ENCODE measurements at regions not wholly inside any gene's neighbourhood (a gene's known extent, or its start where the extent isn't known, plus 50 kb on each side); places are given as distances from the start of the nearest gene placed in this dataset.
"Not testable (repeated sequence)": the region's sequence is repeated elsewhere in the genome, so short reads cannot be mapped to it uniquely, and the experiment has no call there.

DNA sequence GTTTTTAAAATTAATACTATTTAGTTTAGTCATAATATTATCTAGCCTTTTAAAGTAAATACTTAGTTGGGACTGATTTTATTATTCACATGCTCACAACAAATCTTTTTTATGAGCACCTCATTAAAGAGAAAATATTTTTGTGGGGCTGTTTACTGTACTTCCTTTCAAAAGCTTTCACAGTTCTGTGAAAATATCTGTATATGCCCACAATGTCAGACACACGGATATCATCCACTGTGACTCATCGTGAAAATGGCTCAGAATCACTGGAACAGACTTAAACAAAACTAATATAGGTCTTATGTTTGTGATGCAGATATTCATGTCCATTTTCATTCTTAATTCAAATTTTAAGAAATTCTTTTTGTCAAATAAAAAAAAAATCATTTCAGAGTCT lies 305.2 kb downstream of the RAB38 start:
- DNase-seq (ENCODE audit: low read depth) = no peak

DNA sequence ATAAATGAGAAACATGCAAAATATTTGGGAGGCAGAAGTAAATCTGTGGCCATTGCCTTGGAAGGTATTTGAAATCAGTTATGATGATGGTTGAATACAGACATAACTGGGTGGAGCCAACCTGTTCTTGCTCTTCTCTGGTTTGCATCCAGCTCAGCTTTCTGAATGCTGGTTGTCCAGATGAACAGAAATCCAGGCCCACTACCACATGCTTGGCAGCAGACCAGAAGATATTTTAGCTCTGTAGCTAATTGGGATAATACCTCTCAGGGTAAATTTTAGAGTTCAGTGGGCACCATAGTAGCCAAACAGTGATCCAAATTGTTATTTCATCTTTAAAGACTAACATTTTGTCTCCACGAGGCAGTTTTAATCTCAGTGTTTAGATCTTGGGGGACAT lies 308.3 kb downstream of the RAB38 start:
- no peak for DNase-seq (ENCODE audit: low read depth)

DNA sequence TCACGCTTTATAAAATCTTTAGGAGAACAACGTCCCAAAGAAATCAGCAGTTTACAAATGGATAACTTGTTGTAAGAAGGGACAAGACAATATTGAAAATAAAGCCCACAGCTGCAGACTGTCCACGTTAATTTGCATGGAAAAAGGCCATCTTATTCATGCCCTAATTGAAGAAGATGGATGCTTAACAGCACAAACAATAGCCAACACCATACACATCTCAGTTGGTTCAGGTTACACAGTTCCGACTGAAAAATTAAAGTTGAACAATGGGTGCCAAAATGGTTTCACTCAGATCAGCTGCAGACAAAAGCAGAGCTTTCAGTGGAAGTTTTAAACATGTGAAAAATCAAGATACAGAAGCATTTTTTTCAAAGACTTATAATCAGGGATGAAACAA lies 314.2 kb downstream of the RAB38 start:
- no peak for DNase-seq (ENCODE audit: low read depth)

DNA sequence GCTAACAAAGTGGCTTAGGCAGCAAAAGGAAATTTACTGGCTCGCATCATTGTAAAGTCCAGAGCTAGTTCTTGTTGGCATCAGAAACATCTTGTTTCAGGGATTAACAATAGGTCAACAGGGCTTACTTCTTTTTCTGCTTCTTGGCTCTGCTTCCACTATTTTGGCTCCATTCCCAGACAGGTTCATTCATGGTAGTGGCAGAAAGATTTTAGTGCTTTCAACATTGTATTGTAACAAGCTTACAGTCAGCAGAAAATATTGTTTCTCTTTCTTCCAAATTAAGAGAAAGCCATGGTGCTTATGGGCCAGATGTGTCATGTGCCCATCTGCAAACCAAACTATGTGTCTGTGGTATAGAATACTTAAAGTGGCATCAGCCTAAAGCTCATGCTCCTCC lies 315.6 kb downstream of the RAB38 start:
- DNase-seq (ENCODE audit: low read depth) = no peak

DNA sequence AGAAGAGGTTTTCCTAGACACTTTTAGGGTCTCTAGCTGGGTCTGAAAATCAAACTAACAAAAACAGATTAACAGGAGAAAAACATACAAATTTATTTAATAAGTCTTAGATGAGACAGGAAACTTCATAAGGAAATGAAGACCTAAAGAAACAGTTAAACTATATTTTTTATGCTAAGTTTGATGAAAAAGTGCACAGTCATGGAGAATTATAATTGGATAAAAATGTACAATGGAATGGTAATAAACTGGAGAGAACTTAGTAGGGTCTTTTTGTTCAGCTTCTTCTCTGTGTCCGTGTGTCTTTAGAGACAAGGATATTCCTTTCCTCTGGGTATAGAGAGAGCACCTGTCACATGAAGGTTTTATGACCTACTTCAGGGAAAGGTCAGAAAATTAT lies 323.4 kb downstream of the RAB38 start:
- DNase-seq (ENCODE audit: low read depth) = no peak

DNA sequence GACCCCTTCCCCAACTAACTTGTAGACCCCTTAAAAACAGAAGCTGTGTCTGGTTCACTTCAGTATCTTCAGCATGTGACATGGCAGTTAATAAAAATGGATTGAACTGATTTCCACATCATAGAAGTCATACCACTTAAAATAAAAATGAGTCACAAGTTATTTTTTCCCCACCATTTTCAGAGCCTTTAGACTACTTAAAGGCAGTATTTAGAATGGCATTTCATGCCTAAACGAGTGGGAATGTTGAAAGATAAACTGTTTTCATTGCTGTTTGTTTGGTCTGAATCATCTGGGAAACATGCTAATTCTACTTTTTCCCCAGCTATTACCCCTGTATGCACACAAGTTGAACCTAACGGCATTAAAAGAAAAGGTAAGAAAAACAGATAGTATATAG lies 324.0 kb downstream of the RAB38 start:
- no peak for DNase-seq (ENCODE audit: low read depth)

DNA sequence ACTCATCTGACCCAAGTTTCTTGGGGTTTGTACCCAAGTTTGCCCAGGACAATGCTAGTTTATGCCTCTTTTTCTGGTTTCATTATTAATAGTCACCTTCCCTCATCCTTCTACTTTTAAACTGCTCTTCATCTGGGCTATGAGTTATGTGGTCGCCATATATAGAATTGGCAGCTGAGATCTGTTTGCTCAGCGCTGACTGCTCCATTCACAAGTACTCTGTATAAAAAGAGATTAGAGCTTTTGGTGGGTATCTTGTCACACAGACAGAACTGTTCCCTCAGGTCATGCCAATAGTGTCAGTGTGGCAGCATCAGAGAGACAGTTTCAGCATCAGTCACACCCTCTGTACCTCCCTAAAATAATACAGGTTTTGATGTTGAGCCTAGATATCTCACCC lies 326.0 kb downstream of the RAB38 start:
- no peak for DNase-seq (ENCODE audit: low read depth)

DNA sequence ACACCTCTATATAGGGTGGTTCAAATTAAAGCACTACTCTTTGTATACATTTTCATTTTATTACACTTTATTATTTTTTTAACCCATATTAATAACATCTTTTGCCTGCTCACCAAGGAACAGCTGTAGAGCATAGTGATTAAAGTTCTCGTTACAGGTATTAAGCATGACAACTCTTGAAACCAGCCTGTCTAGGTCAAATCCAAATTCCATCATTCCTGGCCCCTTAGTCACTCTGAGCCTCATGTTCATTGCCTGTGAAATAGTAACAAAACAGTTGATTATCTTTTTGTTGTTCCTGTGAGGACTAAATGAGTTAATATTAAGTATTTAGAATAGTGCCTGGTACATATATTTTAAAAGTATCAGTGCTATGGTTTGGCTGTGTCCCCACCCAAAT lies 334.5 kb downstream of the RAB38 start:
- DNase-seq (ENCODE audit: low read depth) = no peak

DNA sequence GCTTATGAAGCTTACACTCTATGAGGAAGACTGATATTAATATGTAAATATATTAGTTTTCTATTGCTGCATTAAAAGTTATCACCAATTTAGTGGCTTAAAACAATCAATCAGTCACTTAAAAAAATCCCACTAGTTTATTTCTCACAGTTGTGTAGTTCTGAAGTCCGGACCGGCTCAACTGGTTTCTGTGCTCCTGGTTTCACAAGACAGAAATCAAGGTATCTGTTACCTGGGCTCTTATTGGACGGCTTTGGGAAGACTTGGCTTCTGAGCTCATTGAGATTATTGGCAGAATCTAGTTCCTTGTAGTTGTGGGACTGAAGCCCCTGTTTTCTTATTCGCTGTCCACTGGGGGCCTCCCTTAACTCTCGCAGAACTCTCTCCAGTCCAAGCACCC lies 343.0 kb downstream of the RAB38 start:
- DNase-seq (ENCODE audit: low read depth) = no peak

DNA sequence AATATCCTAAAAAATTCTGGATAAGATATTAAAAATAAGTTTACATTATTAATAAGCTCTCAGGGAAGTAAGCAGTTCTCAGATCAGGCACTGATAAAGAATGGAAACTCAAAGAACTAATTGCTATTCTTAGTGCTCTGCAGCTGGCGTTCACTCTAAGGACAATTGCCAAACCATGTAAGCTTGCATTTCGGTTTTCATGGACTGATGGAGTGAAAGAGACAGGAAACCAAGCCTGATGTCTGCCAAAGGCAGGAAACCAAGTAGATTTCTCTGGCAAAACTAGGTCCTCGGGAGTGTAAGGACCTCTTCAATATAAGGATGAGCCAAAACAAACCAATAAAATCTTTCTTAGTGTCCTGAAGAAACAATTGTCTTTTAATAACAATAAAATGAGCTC lies 355.2 kb downstream of the RAB38 start:
- DNase-seq (ENCODE audit: low read depth) = no peak

DNA sequence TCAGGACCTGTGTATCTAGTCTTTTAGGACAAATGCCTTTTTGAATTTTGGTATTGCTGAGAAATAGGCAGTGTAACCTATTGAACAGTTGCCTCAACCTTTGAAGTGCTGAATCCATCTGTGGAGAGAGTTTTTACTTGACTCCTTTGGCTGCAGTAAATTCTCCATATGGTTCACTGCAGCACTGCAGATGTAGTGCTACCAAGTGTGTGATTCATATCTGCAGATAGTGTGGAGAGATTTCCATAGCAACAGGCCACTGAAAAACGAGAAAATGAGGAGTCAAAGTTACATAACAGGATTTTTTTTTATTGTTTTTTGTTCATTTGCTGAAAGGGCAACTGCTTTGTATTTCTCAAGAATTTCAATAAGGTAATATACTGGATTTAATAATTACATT lies 356.1 kb downstream of the RAB38 start:
- no peak for DNase-seq (ENCODE audit: low read depth)

DNA sequence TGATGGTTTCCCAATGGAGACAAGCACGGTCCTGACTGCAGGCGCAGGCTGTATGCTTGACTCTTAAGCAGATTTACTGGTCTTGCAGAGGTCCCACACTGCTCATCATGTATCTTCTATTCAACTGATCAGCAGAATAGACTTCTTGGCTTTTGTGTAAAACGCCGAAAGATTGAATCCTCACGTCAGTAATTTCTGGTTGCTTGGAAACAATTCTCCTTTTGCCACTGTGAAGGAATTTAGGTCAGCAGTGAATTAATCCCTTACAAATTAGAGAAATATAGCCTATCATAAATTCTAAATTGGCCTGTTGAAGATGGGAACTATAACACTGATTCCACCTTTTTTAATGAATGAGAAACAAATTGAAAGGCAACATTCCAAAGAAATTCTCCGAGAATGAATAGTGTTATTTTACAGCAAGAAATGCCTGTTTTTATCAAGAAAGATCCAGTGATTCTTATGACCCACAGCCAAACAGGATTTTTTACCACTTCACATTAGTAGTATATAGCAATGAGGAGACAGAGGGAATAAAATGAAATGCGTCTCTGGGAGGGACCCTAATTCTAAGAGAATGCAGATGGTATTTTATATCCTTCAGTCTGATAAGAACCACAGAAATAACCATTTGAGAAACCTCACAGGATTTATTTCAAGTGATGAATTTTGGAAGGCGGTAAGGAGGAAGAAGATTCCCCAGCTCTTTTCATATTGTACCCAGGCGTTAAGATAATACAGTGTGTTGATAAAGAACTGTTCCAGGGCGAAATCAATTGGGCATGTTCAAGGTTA lies 362.5 kb downstream of the RAB38 start:
- DNase-seq (ENCODE audit: low read depth) = no peak

DNA sequence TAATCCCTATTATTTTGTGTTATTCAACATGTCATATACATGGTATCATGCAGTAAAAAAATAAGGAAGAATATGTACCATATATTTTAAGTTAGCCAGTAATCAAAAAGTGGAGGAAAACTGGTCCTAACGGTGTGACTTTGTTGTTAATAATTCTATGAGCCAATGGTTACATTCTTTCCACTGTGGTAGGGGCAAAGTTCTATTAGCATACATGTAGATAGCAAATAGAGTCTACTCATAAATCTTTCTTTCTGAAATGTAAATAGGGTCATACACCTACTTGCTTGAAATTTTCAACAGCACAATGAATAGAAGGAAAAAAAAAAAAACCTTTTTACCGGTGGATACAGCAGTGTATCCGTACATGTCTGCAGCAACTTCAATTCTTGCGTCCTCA lies 364.8 kb downstream of the RAB38 start:
- DNase-seq (ENCODE audit: low read depth) = no peak

DNA sequence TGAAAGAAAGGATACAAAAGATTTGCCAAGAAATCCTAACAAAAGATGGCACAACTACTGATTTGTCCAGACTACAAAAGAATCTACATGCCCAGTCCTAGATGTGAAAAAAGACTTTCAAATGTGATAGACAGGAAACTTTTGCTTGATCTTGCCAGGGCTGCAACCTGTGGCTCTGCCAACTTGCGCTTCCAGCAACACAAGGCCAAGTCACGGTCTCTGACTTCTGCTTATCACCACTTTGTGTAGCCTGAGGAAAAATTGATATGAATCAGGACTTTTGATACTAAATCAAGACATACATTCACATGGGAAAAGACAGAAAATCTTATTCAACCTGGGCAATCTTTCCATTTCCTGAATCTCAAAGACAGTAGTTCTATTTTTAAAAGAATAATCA lies 366.0 kb downstream of the RAB38 start:
- DNase-seq (ENCODE audit: low read depth) = no peak

DNA sequence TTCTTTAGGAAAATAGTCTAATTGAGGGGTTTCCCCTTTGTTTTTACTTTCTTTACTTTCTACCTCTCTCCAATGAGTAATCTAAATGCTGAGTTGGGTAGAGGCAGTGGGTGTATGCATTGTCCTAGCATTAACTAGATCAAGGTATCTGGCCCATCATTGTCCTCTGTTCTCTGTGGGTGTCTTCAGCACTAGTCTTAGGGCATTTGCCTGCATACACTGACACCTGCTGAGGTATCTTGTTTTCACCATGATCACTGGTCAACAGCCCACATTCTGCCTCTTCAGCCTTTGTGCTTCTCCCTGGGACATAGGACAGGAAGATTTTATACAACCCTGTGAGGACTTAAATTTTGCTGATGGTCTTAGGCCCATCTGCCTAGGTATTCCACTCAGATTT lies 371.1 kb downstream of the RAB38 start:
- DNase-seq (ENCODE audit: low read depth) = no peak

DNA sequence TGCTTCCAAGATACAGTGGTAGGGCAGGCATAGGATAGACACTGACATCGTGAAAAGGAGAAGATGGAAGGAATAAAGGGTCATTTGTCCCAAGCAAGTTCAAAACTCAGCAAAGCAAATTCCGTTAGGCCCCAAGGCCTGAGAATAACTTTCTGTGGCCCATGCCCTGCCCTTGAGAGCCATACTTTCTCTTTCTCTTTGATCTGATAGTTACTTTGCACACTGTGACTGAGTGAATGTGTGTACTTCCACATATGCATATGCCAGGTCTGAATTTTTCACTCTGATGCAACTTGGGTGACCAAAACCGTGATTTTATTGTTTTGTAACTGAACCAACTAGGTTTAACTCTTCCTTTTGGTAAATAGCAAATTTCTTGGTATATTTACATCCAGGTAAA lies 371.5 kb downstream of the RAB38 start:
- DNase-seq (ENCODE audit: low read depth) = no peak

DNA sequence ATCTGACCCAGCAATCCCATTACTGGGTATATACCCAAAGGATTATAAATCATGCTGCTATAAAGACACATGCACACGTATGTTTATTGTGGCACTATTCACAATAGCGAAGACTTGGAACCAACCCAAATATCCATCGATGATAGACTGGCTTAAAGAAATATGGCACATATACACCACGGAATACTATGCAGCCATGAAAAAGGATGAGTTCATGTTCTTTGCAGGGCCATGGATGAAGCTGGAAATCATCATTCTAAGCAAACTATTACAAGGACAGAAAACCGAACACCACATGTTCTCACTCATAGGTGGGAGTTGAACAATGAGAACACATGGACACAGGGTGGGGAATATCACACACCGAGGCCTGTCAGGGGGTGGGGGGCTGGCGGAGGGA lies 390.4 kb downstream of the RAB38 start:
- DNase-seq (ENCODE audit: low read depth) = not testable (repeated sequence)

DNA sequence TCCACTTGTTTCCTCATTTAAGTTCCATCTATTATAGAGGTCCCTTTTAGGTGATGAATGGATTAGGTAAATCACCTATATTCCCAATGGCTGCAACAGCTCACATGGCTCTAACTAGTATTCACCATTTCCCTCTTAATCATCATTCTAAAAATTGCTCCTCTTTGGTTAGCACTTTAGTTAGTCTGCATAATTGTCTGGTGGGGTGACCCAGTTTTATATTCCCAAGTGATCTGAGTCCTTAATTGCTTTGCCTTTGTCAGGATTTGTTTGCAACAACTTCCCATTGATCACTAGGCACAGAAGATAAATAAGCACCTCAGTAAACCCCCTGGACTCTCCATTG lies 395.2 kb downstream of the RAB38 start:
- DNase-seq (ENCODE audit: low read depth) = no peak

DNA sequence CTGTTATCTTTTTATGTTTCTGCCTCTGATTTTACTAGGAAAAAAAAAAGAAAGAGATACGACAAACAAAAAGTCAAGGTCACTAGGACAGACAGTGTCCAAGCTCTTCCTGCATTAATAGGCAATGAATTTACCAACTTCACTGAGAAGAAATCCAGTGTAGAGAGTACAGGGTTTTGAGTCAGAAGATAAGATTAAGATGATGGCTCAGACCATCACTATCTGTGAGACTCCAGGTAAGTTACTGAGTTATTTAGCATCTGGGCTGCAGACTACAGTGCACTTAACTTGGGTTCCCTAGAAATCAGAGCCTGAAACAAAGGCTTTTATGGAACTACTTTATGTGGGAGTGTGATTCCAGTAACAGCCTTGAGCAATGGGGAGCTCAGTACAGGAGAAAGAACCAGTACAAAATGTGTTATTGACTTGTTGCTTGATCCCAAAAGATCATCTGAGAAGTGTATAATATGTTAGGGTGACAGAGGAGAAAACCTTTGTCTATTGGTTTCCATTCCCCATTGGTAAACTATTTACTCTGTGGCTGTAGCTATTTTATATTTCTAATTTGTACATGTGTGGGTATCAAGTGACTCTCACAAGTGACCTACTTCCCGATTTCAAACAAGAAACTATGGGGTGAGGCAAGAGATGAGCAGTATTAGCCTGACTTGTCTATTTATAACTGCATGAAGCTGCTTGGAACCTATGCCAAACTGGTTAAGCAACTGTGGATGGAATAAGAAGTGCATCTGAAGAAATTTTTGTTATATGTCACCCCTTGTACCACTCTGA lies 395.8 kb downstream of the RAB38 start:
- DNase-seq (ENCODE audit: low read depth) = no peak

DNA sequence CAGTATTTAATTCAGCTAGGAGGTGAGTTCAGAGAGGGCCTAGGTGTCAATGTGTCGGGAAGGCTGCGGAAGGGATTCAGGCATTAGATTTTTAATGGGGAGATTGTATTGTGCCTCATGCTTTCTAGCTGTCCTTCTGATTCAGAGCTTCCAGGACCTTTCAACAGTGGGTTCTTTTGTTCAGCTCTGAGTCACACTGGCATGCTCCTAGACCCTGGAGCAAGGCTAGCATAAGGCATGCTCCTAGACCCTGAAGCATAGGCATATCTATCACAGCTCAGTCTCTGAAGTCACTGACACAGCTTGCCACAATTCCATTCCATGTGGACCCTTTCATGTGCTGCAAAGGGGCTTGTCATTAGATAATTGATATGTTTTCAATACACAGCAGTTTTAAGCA lies 396.9 kb downstream of the RAB38 start:
- no peak for DNase-seq (ENCODE audit: low read depth)

DNA sequence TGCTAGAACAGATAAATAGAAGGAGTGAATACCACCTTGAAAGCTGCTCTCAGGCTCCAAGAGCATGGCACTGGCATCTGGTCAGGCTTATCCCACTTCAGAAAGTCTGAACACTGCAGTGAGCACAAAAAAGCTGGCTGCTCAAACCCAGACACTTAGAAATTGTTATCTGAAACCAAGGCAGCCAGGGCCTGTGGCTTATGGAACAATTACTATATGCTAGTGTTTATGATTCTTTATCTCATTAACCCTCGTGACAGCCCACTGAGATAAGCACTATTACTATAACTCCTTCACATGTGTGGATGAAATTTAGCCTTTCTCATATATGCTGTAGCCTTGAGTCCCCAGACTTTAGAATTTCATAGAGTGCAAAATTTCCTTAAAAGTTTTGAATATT lies 400.2 kb downstream of the RAB38 start:
- no peak for DNase-seq (ENCODE audit: low read depth)

DNA sequence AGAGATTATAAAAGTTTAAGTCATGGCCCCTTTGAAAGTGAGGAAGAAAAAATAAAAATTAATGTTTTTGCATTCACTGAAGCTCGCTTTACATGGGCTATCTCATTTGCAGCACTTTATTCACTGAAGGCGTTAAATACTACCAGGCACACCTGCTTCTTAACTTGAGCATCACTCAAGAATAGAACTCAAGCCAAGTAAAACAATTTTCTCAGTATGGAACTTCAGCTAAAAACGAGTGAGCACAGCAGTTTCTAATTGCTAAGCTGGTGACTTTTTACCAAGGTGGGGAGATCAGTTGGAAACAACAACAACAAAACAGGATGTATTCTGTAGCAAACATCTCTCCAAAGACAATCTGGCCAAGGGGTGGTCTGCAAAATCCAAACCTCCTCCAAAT lies 405.6 kb downstream of the RAB38 start:
- DNase-seq (ENCODE audit: low read depth) = no peak

DNA sequence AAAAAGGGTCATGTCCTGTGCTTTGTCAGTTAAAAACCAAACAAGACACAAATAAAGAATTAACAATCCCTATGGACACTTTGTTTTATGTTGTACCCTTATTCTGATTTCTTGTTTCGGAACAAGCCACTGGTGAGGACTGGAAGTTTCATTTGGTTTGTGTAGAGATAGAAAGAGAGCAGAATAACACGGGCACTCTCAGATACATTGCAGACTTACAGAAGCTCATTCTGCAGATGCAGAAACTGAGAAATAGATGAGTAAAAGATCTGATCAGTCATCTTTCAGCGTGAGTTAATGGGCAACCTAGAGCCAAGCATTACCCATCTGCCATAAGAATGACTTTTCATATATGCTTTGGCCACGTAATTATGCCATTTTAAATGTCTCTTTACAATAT lies 407.6 kb downstream of the RAB38 start:
- DNase-seq (ENCODE audit: low read depth) = no peak

DNA sequence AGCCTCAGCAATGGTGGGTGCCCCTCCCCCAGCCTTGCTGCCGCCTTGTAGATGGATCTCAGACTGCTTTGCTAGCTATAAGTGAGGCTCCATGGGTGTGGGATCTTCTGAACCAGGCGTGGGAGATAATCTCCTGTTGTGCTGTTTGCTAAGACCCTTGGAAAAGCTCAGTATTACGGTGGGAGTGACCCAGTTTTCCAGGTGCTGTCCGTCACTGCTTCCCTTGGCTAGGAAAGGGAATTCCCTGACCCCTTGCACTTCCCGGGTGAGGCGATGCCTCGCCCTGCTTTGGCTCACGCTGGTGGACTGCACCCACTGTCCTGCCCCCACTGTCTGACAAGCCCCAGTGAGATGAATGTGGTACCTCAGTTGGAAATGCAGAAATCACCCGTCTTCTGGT lies 411.2 kb downstream of the RAB38 start:
- not testable (repeated sequence) for DNase-seq (ENCODE audit: low read depth)
